Trophoblast cell (in vitro differentiated cells and primary cell): ENCODE measurements at regions not wholly inside any gene's neighbourhood (a gene's known extent, or its start where the extent isn't known, plus 50 kb on each side); places are given as distances from the start of the nearest gene placed in this dataset.

Source experiments
- DNase-seq, 2 donors: peaks; one replicate each; pipeline ENCODE4 v3.0.0-alpha.2; 2016
- H2AFZ ChIP-seq: 2 replicates; pipeline ENCODE4 v1.6.1; 2013; ENCODE audit warnings: low read length, moderate library complexity, mild to moderate bottlenecking; ENCODE audit not compliant: insufficient read depth, poor library complexity
- H2AK5ac ChIP-seq: 2 replicates; pipeline ENCODE4 v1.6.1; 2013; ENCODE audit warnings: mild to moderate bottlenecking, low read length
- H2BK120ac ChIP-seq: 2 replicates; pipeline ENCODE4 v1.6.1; 2013; ENCODE audit warnings: low read length, mild to moderate bottlenecking, moderate library complexity; ENCODE audit not compliant: insufficient read depth, poor library complexity
- H2BK12ac ChIP-seq: 2 replicates; pipeline ENCODE4 v1.6.1; 2013; ENCODE audit warnings: mild to moderate bottlenecking, low read length, moderate library complexity
- H2BK5ac ChIP-seq: 2 replicates; pipeline ENCODE4 v1.6.1; 2013; ENCODE audit warnings: low read length, low read depth, moderate library complexity, mild to moderate bottlenecking; ENCODE audit not compliant: poor library complexity
- H3K14ac ChIP-seq: 2 replicates; pipeline ENCODE4 v1.6.1; 2013; ENCODE audit warnings: mild to moderate bottlenecking, low read length
- H3K18ac ChIP-seq: 2 replicates; pipeline ENCODE4 v1.6.1; 2013; ENCODE audit warnings: mild to moderate bottlenecking, low read length
- H3K23ac ChIP-seq: 2 replicates; pipeline ENCODE4 v1.6.1; 2013; ENCODE audit warnings: low read length
- H3K27ac ChIP-seq: 2 replicates; pipeline ENCODE4 v1.5.1; 2013; ENCODE audit warnings: low read depth, mild to moderate bottlenecking, inconsistent platforms, low read length, moderate library complexity
- H3K27me3 ChIP-seq: 2 replicates; pipeline ENCODE4 v1.6.1; 2013; ENCODE audit warnings: inconsistent platforms, mild to moderate bottlenecking, low read length, moderate library complexity; ENCODE audit not compliant: insufficient read depth
- H3K36me3 ChIP-seq, 2 experiments: 1 replicate in 1 of 2; 2 replicates in 1 of 2; pipeline ENCODE4 v1.6.1; 2013; ENCODE audit warnings: low read length in 2 of 2, mild to moderate bottlenecking in 2 of 2, moderate library complexity in 1 of 2; ENCODE audit not compliant: insufficient read depth in 2 of 2, control insufficient read depth in 1 of 2
- H3K4ac ChIP-seq: 2 replicates; pipeline ENCODE4 v1.6.1; 2013; ENCODE audit warnings: low read depth, mild to moderate bottlenecking, low read length, moderate library complexity
- H3K4me1 ChIP-seq, 2 experiments: 1 replicate in 1 of 2; 2 replicates in 1 of 2; pipeline ENCODE4 v1.6.1; 2013; ENCODE audit warnings: low read length in 2 of 2, mild to moderate bottlenecking in 2 of 2, moderate library complexity in 1 of 2; ENCODE audit not compliant: insufficient read depth in 2 of 2, control insufficient read depth in 1 of 2
- H3K4me2 ChIP-seq: 2 replicates; pipeline ENCODE4 v1.6.1; 2013; ENCODE audit warnings: inconsistent platforms, mild to moderate bottlenecking, low read length, moderate library complexity
- H3K4me3 ChIP-seq: 2 replicates; pipeline ENCODE4 v1.5.1; 2013; ENCODE audit warnings: mild to moderate bottlenecking, low read depth, low read length, inconsistent platforms
- H3K79me1 ChIP-seq: one replicate; pipeline ENCODE4 v1.6.1; 2013; ENCODE audit warnings: low read length
- H3K79me2 ChIP-seq: 2 replicates; pipeline ENCODE4 v1.6.1; 2013; ENCODE audit warnings: low read length, mild to moderate bottlenecking; ENCODE audit not compliant: control insufficient read depth, insufficient read depth, poor library complexity
- H3K9ac ChIP-seq: 2 replicates; pipeline ENCODE4 v1.6.1; 2013; ENCODE audit warnings: mild to moderate bottlenecking, low read length
- H3K9me3 ChIP-seq: 2 replicates; pipeline ENCODE4 v1.6.1; 2013; ENCODE audit warnings: low read depth, mild to moderate bottlenecking, control low read depth, inconsistent platforms, low read length; ENCODE audit not compliant: insufficient read depth
- H4K12ac ChIP-seq: 2 replicates; pipeline ENCODE4 v1.6.1; 2013; ENCODE audit warnings: low read depth, mild to moderate bottlenecking, low read length, moderate library complexity
- H4K8ac ChIP-seq: 2 replicates; pipeline ENCODE4 v1.6.1; 2013; ENCODE audit warnings: low read depth, mild to moderate bottlenecking, low read length, moderate library complexity
- H4K91ac ChIP-seq: one replicate; pipeline ENCODE4 v1.6.1; 2013; ENCODE audit warnings: low read depth, mild to moderate bottlenecking, low read length, moderate library complexity
- WGBS: extraction: QIAGEN DNeasy Blood & Tissue Kit; methylation state at CpG from one replicate; pipeline ENCODE4 v1.1.7; 2013; ENCODE audit warnings: missing lambda C conversion rate; ENCODE audit not compliant: insufficient read length, insufficient coverage; ENCODE audit errors: extremely low coverage; 5-methylcytosine and 5-hydroxymethylcytosine counted together

GRCh38 chr10:126722726-126723125 lies 52.2 kb upstream of the C10orf90 start:
- no peak overlapping the region for H3K4me2 ChIP-seq
- H3K9ac ChIP-seq: no peak overlapping the region
- H3K14ac ChIP-seq: no peak overlapping the region
- H2BK5ac ChIP-seq: no peak overlapping the region
- WGBS: no CpG with 5 or more reads among the region's 5 CpGs
- no peak overlapping the region for H3K4ac ChIP-seq
- no peak overlapping the region for H2AK5ac ChIP-seq
- H4K12ac ChIP-seq: no peak overlapping the region
- H2BK120ac ChIP-seq: no peak overlapping the region
- H3K18ac ChIP-seq: no peak overlapping the region
- H3K23ac ChIP-seq: no peak overlapping the region
- H4K8ac ChIP-seq: no peak overlapping the region
- no peak overlapping the region for H2BK12ac ChIP-seq
- no peaks in the 10 kb centered on the region for H3K79me1 ChIP-seq
- no peaks in the 10 kb centered on the region for H3K4me1 ChIP-seq
- no peaks in the 10 kb centered on the region for H3K79me2 ChIP-seq
- H3K4me3 ChIP-seq: no peak overlapping the region
- H3K36me3 ChIP-seq: no peaks in the 10 kb centered on the region
- no peak for DNase-seq
- H3K9me3 ChIP-seq: peaks cover 6% of the 10 kb centered on the region
- no peak overlapping the region for H2AFZ ChIP-seq
- H3K27ac ChIP-seq: no peak overlapping the region
- H3K27me3 ChIP-seq: no peaks in the 10 kb centered on the region
- H4K91ac ChIP-seq: no peak overlapping the region

- Histone ChIP-seq H3K27ac (no peak overlapping the region), H3K4me3 (no peak overlapping the region), H3K14ac (no peak overlapping the region), H3K9ac (peak overlapping the region; percentile 52), H3K9me3 (peaks cover 6% of the 10 kb centered on the region), H3K79me2 (no peaks in the 10 kb centered on the region), H3K4ac (no peak overlapping the region), H2AK5ac (no peak overlapping the region), H2BK5ac (no peak overlapping the region), H3K4me1 (no peaks in the 10 kb centered on the region), H4K8ac (no peak overlapping the region), H3K23ac (no peak overlapping the region), H3K4me2 (no peak overlapping the region), H2BK120ac (no peak overlapping the region), H3K18ac (no peak overlapping the region), H2AFZ (no peak overlapping the region), H2BK12ac (no peak overlapping the region), H3K36me3 (no peaks in the 10 kb centered on the region), H4K91ac (no peak overlapping the region), H3K27me3 (no peaks in the 10 kb centered on the region), H4K12ac (no peak overlapping the region), H3K79me1 (no peaks in the 10 kb centered on the region)
- WGBS: no CpG with 5 or more reads among the region's 5 CpGs
- DNase-seq: no peak
Observed at GRCh38 chr10:126723226-126723625, 52.7 kb upstream of the C10orf90 start.

GRCh38 chr10:126729314-126729870 lies 58.9 kb upstream of the C10orf90 start:
- H2BK5ac ChIP-seq: no peak overlapping the region
- no peak overlapping the region for H2BK12ac ChIP-seq
- no peak overlapping the region for H3K9ac ChIP-seq
- H3K79me2 ChIP-seq: no peaks in the 10 kb centered on the region
- no peaks in the 10 kb centered on the region for H3K9me3 ChIP-seq
- no peak overlapping the region for H2BK120ac ChIP-seq
- no CpG with 5 or more reads among the region's 6 CpGs for WGBS
- DNase-seq: no peak
- H3K23ac ChIP-seq: no peak overlapping the region
- no peak overlapping the region for H3K18ac ChIP-seq
- H4K12ac ChIP-seq: no peak overlapping the region
- H3K27ac ChIP-seq: no peak overlapping the region
- H4K8ac ChIP-seq: no peak overlapping the region
- no peak overlapping the region for H4K91ac ChIP-seq
- H3K4me2 ChIP-seq: no peak overlapping the region
- no peak overlapping the region for H3K4ac ChIP-seq
- no peak overlapping the region for H3K14ac ChIP-seq
- no peak overlapping the region for H2AFZ ChIP-seq
- H3K79me1 ChIP-seq: no peaks in the 10 kb centered on the region
- H2AK5ac ChIP-seq: no peak overlapping the region
- H3K4me1 ChIP-seq: no peaks in the 10 kb centered on the region
- no peaks in the 10 kb centered on the region for H3K36me3 ChIP-seq
- H3K4me3 ChIP-seq: no peak overlapping the region
- no peaks in the 10 kb centered on the region for H3K27me3 ChIP-seq

GRCh38 chr10:126730856-126731609 lies 60.5 kb upstream of the C10orf90 start:
- no peak overlapping the region for H4K8ac ChIP-seq
- no CpG with 5 or more reads among the region's 4 CpGs for WGBS
- DNase-seq: no peak
- H3K14ac ChIP-seq: no peak overlapping the region
- no peak overlapping the region for H3K4me2 ChIP-seq
- no peaks in the 10 kb centered on the region for H3K79me1 ChIP-seq
- H3K18ac ChIP-seq: no peak overlapping the region
- no peaks in the 10 kb centered on the region for H3K27me3 ChIP-seq
- no peak overlapping the region for H2AK5ac ChIP-seq
- no peaks in the 10 kb centered on the region for H3K79me2 ChIP-seq
- H3K23ac ChIP-seq: no peak overlapping the region
- no peak overlapping the region for H2BK12ac ChIP-seq
- no peak overlapping the region for H4K12ac ChIP-seq
- H3K9ac ChIP-seq: no peak overlapping the region
- H2BK120ac ChIP-seq: no peak overlapping the region
- no peaks in the 10 kb centered on the region for H3K36me3 ChIP-seq
- H3K4me1 ChIP-seq: no peaks in the 10 kb centered on the region
- H3K9me3 ChIP-seq: no peaks in the 10 kb centered on the region
- no peak overlapping the region for H3K4ac ChIP-seq
- H3K4me3 ChIP-seq: no peak overlapping the region
- no peak overlapping the region for H2AFZ ChIP-seq
- H2BK5ac ChIP-seq: no peak overlapping the region
- H3K27ac ChIP-seq: no peak overlapping the region
- H4K91ac ChIP-seq: no peak overlapping the region
